HG03565 (cell line): ENCODE measurements at regions not wholly inside any gene's neighbourhood (a gene's known extent, or its start where the extent isn't known, plus 50 kb on each side); places are given as distances from the start of the nearest gene placed in this dataset.
"Not testable (repeated sequence)": the region's sequence is repeated elsewhere in the genome, so short reads cannot be mapped to it uniquely, and the experiment has no call there.

Source experiments
- ATAC-seq: cut with Tn5 transposase; IDR thresholded peaks from one replicate; pipeline ENCODE4 v1.9.1; 2021; ENCODE audit warnings: mild to moderate bottlenecking, moderate library complexity; ENCODE audit not compliant: unreplicated experiment

GRCh38 chr15:95121191-95121590, 889.8 kb downstream of the MCTP2 start:
- no peak for ATAC-seq

GRCh38 chr15:95125803-95126202, 894.4 kb downstream of the MCTP2 start:
- ATAC-seq, result no peak

- no peak for ATAC-seq
These were observed 896.0 kb downstream of the MCTP2 start for GRCh38 chr15:95127356-95127755.

GRCh38 chr15:95129574-95129973, 898.2 kb downstream of the MCTP2 start:
- ATAC-seq, result no peak

GRCh38 chr15:95131131-95131556, 899.8 kb downstream of the MCTP2 start:
- no peak for ATAC-seq

GRCh38 chr15:95132774-95133173, 901.4 kb downstream of the MCTP2 start:
- ATAC-seq, result no peak

- ATAC-seq, result no peak
These were observed 903.2 kb downstream of the MCTP2 start for GRCh38 chr15:95134431-95135110.

- ATAC-seq, result no peak
These were observed 907.4 kb downstream of the MCTP2 start for GRCh38 chr15:95138604-95139270.

- no peak for ATAC-seq
These were observed 910.1 kb downstream of the MCTP2 start for GRCh38 chr15:95141486-95141885.

- no peak for ATAC-seq
These were observed 911.2 kb downstream of the MCTP2 start for GRCh38 chr15:95142531-95142930.

GRCh38 chr15:95146481-95146880, 915.1 kb downstream of the MCTP2 start:
- no peak for ATAC-seq

- ATAC-seq, result no peak
These were observed 916.8 kb downstream of the MCTP2 start for GRCh38 chr15:95148183-95148582.

GRCh38 chr15:95149036-95149435, 917.7 kb downstream of the MCTP2 start:
- ATAC-seq, result no peak

- no peak for ATAC-seq
These were observed 918.4 kb downstream of the MCTP2 start for GRCh38 chr15:95149771-95150170.

- ATAC-seq, result no peak
These were observed 919.1 kb downstream of the MCTP2 start for GRCh38 chr15:95150466-95150865.

- no peak for ATAC-seq
These were observed 921.4 kb downstream of the MCTP2 start for GRCh38 chr15:95152741-95153140.

GRCh38 chr15:95153201-95153600, 921.8 kb downstream of the MCTP2 start:
- ATAC-seq, result not testable (repeated sequence)

- ATAC-seq, result no peak
These were observed 929.0 kb downstream of the MCTP2 start for GRCh38 chr15:95160316-95160715.

GRCh38 chr15:95162069-95162468, 930.7 kb downstream of the MCTP2 start:
- no peak for ATAC-seq

- ATAC-seq, result no peak
These were observed 931.2 kb downstream of the MCTP2 start for GRCh38 chr15:95162531-95162930.

- ATAC-seq, result no peak
These were observed 931.7 kb downstream of the MCTP2 start for GRCh38 chr15:95162967-95163531.

GRCh38 chr15:95168152-95168551, 936.8 kb downstream of the MCTP2 start:
- ATAC-seq, result no peak
